SK-N-SH treated with all-trans-retinoic acid at 6 μM for 48 hours (cell line): ENCODE measurements at regions not wholly inside any gene's neighbourhood (a gene's known extent, or its start where the extent isn't known, plus 50 kb on each side); places are given as distances from the start of the nearest gene placed in this dataset.

Source experiments
- ATAC-seq: fragments of 200-7000 bp; cut with Tn5 transposase; 3 replicates; pipeline ENCODE4 v1.9.1; 2020; ENCODE audit warnings: mild to moderate bottlenecking, moderate library complexity
- ARNTL ChIP-seq: fragments of 450-650 bp; formaldehyde crosslinking; IDR thresholded peaks from 2 replicates; pipeline ENCODE4 v1.5.0; 2020; ENCODE audit warnings: low read depth, mild to moderate bottlenecking, moderate library complexity, borderline replicate concordance
- BACH2 ChIP-seq: fragments of 250-450 bp; sonication (Bioruptor Pico); IDR thresholded peaks from 2 replicates; pipeline ENCODE4 v1.9.0; 2021; ENCODE audit warnings: mild to moderate bottlenecking, borderline replicate concordance
- ESRRG ChIP-seq: fragments of 250-450 bp; sonication (Bioruptor Pico); IDR thresholded peaks from 2 replicates; pipeline ENCODE4 v1.6.1; 2021; ENCODE audit warnings: mild to moderate bottlenecking
- GLIS3 ChIP-seq: fragments of 250-450 bp; sonication (Bioruptor Pico); IDR thresholded peaks from 2 replicates; pipeline ENCODE4 v1.5.0; 2020; ENCODE audit warnings: mild to moderate bottlenecking, moderate library complexity
- ISL1 ChIP-seq: fragments of 250-450 bp; sonication (Bioruptor Pico); IDR thresholded peaks from 2 replicates; pipeline ENCODE4 v2.1.2; 2022; ENCODE audit warnings: mild to moderate bottlenecking, moderate library complexity
- OSR1 ChIP-seq: fragments of 250-450 bp; sonication (Bioruptor Pico); IDR thresholded peaks from 2 replicates; pipeline ENCODE4 v1.8.0; 2022; ENCODE audit warnings: moderate library complexity, mild to moderate bottlenecking, inconsistent platforms
- PPARA ChIP-seq: fragments of 250-450 bp; sonication (Bioruptor Pico); IDR thresholded peaks from 2 replicates; pipeline ENCODE4 v1.5.0; 2020; ENCODE audit warnings: mild to moderate bottlenecking, borderline replicate concordance
- RARB ChIP-seq: fragments of 250-450 bp; sonication (Bioruptor Pico); IDR thresholded peaks from 2 replicates; pipeline ENCODE4 v1.8.0; 2021; ENCODE audit warnings: mild to moderate bottlenecking, moderate library complexity
- SNAI2 ChIP-seq: fragments of 250-450 bp; sonication (Bioruptor Pico); IDR thresholded peaks from 2 replicates; pipeline ENCODE4 v1.5.0; 2020; ENCODE audit warnings: mild to moderate bottlenecking, moderate library complexity
- TCF4 ChIP-seq: fragments of 250-450 bp; sonication (Bioruptor Pico); IDR thresholded peaks from 2 replicates; pipeline ENCODE4 v1.8.0; 2021; ENCODE audit warnings: mild to moderate bottlenecking, moderate library complexity, borderline replicate concordance
- TOX ChIP-seq: fragments of 250-450 bp; sonication (Bioruptor Pico); IDR thresholded peaks from 2 replicates; pipeline ENCODE4 v1.8.0; 2021; ENCODE audit warnings: mild to moderate bottlenecking, moderate library complexity, borderline replicate concordance
- ZC3H10 ChIP-seq: fragments of 250-450 bp; sonication (Bioruptor Pico); IDR thresholded peaks from 2 replicates; pipeline ENCODE4 v1.5.1; 2021; ENCODE audit warnings: mild to moderate bottlenecking, moderate library complexity
- ZFP3 ChIP-seq: fragments of 250-450 bp; sonication (Bioruptor Pico); IDR thresholded peaks from 2 replicates; pipeline ENCODE4 v1.5.0; 2020; ENCODE audit warnings: mild to moderate bottlenecking, moderate library complexity
- ZFP30 ChIP-seq: fragments of 450-650 bp; formaldehyde crosslinking; IDR thresholded peaks from 2 replicates; pipeline ENCODE4 v1.5.0; 2022; ENCODE audit warnings: mild to moderate bottlenecking, moderate library complexity
- ZNF565 ChIP-seq: fragments of 450-650 bp; formaldehyde crosslinking; conservative IDR thresholded peaks from 2 replicates; pipeline ENCODE4 v1.5.0; 2020; ENCODE audit warnings: low read depth, mild to moderate bottlenecking, moderate library complexity
- ZNF70 ChIP-seq: fragments of 450-650 bp; formaldehyde crosslinking; IDR thresholded peaks from 2 replicates; pipeline ENCODE4 v1.5.0; 2020; ENCODE audit warnings: mild to moderate bottlenecking, moderate library complexity
- ZNF8 ChIP-seq: fragments of 450-650 bp; formaldehyde crosslinking; IDR thresholded peaks from 2 replicates; pipeline ENCODE4 v1.5.0; 2020; ENCODE audit warnings: mild to moderate bottlenecking, moderate library complexity
- TF ChIP-seq, protein P1 (sequence below): fragments of 250-450 bp; sonication (Bioruptor Pico); IDR thresholded peaks from 2 replicates; pipeline ENCODE4 v1.5.1; 2020; ENCODE audit warnings: low read depth, mild to moderate bottlenecking, moderate library complexity
- TF ChIP-seq, protein P2 (sequence below): fragments of 250-450 bp; sonication (Bioruptor Pico); IDR thresholded peaks from 2 replicates; pipeline ENCODE4 v1.8.0; 2021; ENCODE audit warnings: low read depth, mild to moderate bottlenecking, moderate library complexity, borderline replicate concordance
- TF ChIP-seq, protein P3 (sequence below): fragments of 250-450 bp; sonication (Bioruptor Pico); IDR thresholded peaks from 2 replicates; pipeline ENCODE4 v1.8.0; 2020; ENCODE audit warnings: mild to moderate bottlenecking, moderate library complexity, borderline replicate concordance
- TF ChIP-seq, protein P4 (sequence below): fragments of 250-450 bp; sonication (Bioruptor Pico); IDR thresholded peaks from 2 replicates; pipeline ENCODE4 v1.5.1; 2021; ENCODE audit warnings: mild to moderate bottlenecking, moderate library complexity
- TF ChIP-seq, protein P5 (sequence below): fragments of 250-450 bp; sonication (Bioruptor Pico); IDR thresholded peaks from 2 replicates; pipeline ENCODE4 v1.5.0; 2020; ENCODE audit warnings: mild to moderate bottlenecking, moderate library complexity

DNA sequence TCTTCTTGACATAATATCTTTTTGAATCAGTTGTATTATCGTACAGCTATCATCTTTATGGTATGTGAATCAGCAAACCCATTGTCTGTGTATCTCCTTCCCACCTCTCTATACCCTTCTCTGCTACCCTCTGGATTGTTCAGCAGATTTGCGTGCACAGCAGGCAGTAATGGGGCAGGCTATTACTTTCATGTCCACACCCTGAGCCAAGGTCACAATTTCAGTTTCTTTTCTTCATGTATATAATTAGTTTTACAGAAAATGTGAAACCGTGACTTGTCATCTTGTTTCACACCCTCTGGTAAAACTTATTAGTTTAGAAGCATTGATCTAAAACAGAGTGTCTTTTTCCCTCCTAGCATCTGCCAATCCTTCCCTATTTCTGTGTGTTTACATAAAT lies 770.4 kb upstream of the SEMA6D start:
- TF ChIP-seq ISL1 (no peak), ZNF70 (CRISPR knock-in tag) (no peak), BACH2 (CRISPR knock-in tag) (no peak), PPARA (CRISPR knock-in tag) (no peak), TCF4 (CRISPR knock-in tag) (no peak), ZNF8 (CRISPR knock-in tag) (no peak), GLIS3 (no peak), ZFP30 (CRISPR knock-in tag) (no peak), RARB (no peak), TOX (CRISPR knock-in tag) (no peak), ZC3H10 (no peak), SNAI2 (CRISPR knock-in tag) (no peak)
- TF ChIP-seq, protein P1, sequence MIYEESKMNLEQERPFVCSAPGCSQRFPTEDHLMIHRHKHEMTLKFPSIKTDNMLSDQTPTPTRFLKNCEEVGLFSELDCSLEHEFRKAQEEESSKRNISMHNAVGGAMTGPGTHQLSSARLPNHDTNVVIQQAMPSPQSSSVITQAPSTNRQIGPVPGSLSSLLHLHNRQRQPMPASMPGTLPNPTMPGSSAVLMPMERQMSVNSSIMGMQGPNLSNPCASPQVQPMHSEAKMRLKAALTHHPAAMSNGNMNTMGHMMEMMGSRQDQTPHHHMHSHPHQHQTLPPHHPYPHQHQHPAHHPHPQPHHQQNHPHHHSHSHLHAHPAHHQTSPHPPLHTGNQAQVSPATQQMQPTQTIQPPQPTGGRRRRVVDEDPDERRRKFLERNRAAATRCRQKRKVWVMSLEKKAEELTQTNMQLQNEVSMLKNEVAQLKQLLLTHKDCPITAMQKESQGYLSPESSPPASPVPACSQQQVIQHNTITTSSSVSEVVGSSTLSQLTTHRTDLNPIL (CRISPR knock-in tag): no peak
- TF ChIP-seq, protein P2, sequence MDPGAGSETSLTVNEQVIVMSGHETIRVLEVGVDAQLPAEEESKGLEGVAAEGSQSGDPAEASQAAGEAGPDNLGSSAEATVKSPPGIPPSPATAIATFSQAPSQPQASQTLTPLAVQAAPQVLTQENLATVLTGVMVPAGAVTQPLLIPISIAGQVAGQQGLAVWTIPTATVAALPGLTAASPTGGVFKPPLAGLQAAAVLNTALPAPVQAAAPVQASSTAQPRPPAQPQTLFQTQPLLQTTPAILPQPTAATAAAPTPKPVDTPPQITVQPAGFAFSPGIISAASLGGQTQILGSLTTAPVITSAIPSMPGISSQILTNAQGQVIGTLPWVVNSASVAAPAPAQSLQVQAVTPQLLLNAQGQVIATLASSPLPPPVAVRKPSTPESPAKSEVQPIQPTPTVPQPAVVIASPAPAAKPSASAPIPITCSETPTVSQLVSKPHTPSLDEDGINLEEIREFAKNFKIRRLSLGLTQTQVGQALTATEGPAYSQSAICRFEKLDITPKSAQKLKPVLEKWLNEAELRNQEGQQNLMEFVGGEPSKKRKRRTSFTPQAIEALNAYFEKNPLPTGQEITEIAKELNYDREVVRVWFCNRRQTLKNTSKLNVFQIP (CRISPR knock-in tag): no peak
- TF ChIP-seq, protein P3, sequence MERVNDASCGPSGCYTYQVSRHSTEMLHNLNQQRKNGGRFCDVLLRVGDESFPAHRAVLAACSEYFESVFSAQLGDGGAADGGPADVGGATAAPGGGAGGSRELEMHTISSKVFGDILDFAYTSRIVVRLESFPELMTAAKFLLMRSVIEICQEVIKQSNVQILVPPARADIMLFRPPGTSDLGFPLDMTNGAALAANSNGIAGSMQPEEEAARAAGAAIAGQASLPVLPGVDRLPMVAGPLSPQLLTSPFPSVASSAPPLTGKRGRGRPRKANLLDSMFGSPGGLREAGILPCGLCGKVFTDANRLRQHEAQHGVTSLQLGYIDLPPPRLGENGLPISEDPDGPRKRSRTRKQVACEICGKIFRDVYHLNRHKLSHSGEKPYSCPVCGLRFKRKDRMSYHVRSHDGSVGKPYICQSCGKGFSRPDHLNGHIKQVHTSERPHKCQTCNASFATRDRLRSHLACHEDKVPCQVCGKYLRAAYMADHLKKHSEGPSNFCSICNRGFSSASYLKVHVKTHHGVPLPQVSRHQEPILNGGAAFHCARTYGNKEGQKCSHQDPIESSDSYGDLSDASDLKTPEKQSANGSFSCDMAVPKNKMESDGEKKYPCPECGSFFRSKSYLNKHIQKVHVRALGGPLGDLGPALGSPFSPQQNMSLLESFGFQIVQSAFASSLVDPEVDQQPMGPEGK (CRISPR knock-in tag): no peak
- no peak for ATAC-seq

DNA sequence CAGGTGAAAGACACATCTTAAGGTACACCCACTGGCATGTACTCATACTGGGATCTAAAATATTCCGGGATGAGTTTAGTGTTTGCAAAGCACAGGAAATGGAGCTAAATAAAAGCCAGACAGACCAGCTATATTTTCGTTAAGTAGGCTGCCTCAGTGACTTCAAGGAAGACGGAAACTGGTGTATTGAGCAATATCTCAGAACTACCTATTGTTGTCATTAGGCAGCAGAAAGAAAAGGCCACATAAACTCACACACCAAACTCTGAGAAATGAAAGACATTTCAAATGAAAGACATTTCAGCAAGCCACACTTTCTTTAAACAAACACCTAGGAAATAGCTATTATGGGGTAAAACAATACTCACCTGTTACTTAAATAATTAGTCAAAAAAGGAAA lies 761.7 kb upstream of the SEMA6D start:
- TF ChIP-seq PPARA (CRISPR knock-in tag): no peak
- TF ChIP-seq, protein P3 (CRISPR knock-in tag): no peak
- TF ChIP-seq, protein P2 (CRISPR knock-in tag): no peak
- no peak for TF ChIP-seq ZNF565 (CRISPR knock-in tag)
- TF ChIP-seq BACH2 (CRISPR knock-in tag): no peak
- TF ChIP-seq ZC3H10: no peak
- TF ChIP-seq, protein P4, sequence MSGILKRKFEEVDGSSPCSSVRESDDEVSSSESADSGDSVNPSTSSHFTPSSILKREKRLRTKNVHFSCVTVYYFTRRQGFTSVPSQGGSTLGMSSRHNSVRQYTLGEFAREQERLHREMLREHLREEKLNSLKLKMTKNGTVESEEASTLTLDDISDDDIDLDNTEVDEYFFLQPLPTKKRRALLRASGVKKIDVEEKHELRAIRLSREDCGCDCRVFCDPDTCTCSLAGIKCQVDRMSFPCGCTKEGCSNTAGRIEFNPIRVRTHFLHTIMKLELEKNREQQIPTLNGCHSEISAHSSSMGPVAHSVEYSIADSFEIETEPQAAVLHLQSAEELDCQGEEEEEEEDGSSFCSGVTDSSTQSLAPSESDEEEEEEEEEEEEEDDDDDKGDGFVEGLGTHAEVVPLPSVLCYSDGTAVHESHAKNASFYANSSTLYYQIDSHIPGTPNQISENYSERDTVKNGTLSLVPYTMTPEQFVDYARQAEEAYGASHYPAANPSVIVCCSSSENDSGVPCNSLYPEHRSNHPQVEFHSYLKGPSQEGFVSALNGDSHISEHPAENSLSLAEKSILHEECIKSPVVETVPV (CRISPR knock-in tag): no peak
- no peak for TF ChIP-seq ZNF70 (CRISPR knock-in tag)
- TF ChIP-seq ZFP3 (CRISPR knock-in tag): no peak
- TF ChIP-seq, protein P5, sequence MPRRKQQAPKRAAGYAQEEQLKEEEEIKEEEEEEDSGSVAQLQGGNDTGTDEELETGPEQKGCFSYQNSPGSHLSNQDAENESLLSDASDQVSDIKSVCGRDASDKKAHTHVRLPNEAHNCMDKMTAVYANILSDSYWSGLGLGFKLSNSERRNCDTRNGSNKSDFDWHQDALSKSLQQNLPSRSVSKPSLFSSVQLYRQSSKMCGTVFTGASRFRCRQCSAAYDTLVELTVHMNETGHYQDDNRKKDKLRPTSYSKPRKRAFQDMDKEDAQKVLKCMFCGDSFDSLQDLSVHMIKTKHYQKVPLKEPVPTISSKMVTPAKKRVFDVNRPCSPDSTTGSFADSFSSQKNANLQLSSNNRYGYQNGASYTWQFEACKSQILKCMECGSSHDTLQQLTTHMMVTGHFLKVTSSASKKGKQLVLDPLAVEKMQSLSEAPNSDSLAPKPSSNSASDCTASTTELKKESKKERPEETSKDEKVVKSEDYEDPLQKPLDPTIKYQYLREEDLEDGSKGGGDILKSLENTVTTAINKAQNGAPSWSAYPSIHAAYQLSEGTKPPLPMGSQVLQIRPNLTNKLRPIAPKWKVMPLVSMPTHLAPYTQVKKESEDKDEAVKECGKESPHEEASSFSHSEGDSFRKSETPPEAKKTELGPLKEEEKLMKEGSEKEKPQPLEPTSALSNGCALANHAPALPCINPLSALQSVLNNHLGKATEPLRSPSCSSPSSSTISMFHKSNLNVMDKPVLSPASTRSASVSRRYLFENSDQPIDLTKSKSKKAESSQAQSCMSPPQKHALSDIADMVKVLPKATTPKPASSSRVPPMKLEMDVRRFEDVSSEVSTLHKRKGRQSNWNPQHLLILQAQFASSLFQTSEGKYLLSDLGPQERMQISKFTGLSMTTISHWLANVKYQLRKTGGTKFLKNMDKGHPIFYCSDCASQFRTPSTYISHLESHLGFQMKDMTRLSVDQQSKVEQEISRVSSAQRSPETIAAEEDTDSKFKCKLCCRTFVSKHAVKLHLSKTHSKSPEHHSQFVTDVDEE: no peak
- TF ChIP-seq ZNF8 (CRISPR knock-in tag): no peak
- TF ChIP-seq TCF4 (CRISPR knock-in tag): no peak
- no peak for TF ChIP-seq SNAI2 (CRISPR knock-in tag)
- TF ChIP-seq ARNTL: no peak
- TF ChIP-seq TOX (CRISPR knock-in tag): no peak
- TF ChIP-seq ZFP30 (CRISPR knock-in tag): no peak
- no peak for TF ChIP-seq ESRRG (CRISPR knock-in tag)
- TF ChIP-seq, protein P1 (CRISPR knock-in tag): no peak
- TF ChIP-seq OSR1: no peak
- ATAC-seq: no peak
